Stomach (tissue), 4 donors: ENCODE measurements at regions not wholly inside any gene's neighbourhood (a gene's known extent, or its start where the extent isn't known, plus 50 kb on each side); places are given as distances from the start of the nearest gene placed in this dataset.

Experiments used
- CTCF ChIP-seq, 7 experiments: fragments of 450-650 bp in 4 of 7; fragments of 200-600 bp in 3 of 7; sonication (generic) in 3 of 7; IDR thresholded peaks; one replicate each; pipeline ENCODE4 v1.5.1; 2016 to 2019; ENCODE audit warnings: antibody characterized with exemption in 7 of 7, control low read depth in 2 of 7, mild to moderate bottlenecking in 1 of 7
- POLR2AphosphoS5 ChIP-seq, 3 donors: sonication (generic); formaldehyde crosslinking; IDR thresholded peaks; one replicate each; pipeline ENCODE4 v1.6.1; 2016; ENCODE audit warnings: antibody characterized with exemption in 3 of 3

- TF ChIP-seq POLR2AphosphoS5 (IDR thresholded peaks at IDR 0.05) (no peak), CTCF (IDR thresholded peaks at IDR 0.05) (no peak)
These were observed 226.5 kb upstream of the PELI2 start for GRCh38 chr14:55891692-55892091.
